ENCODE measurements at regions not wholly inside any gene's neighbourhood (a gene's known extent, or its start where the extent isn't known, plus 50 kb on each side); places are given as distances from the start of the nearest gene placed in this dataset.

DNA sequence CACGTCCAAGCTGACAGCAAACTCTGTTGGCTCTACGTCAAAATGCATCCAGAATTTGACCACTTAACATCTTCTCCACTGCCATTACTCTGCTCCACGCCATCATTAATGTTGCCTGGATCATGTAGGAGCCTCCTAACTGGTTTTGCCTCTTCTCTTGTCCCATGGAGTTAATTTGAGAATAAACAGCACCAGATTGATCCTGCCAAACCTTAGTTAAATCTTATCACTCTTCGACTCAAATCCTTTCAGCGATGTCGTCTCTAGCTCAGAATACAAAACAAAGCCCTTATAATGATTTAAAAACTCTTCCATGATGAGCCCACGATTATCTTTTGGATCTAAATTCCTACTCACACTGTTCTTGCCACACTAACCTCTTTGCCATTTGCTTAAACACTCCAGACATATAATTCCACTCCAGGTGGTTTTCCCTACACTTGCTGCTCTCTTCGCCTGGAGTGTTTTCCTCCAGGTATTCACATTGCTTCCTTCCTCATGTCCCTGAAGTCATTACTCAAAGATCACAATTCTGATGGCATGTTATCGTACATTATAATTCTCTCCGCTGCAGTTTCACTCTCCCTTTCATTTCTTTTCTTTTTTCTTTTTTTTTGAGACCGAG is 90.7 kb upstream of the KCNK2 start:
- TF ChIP-seq, protein P1, sequence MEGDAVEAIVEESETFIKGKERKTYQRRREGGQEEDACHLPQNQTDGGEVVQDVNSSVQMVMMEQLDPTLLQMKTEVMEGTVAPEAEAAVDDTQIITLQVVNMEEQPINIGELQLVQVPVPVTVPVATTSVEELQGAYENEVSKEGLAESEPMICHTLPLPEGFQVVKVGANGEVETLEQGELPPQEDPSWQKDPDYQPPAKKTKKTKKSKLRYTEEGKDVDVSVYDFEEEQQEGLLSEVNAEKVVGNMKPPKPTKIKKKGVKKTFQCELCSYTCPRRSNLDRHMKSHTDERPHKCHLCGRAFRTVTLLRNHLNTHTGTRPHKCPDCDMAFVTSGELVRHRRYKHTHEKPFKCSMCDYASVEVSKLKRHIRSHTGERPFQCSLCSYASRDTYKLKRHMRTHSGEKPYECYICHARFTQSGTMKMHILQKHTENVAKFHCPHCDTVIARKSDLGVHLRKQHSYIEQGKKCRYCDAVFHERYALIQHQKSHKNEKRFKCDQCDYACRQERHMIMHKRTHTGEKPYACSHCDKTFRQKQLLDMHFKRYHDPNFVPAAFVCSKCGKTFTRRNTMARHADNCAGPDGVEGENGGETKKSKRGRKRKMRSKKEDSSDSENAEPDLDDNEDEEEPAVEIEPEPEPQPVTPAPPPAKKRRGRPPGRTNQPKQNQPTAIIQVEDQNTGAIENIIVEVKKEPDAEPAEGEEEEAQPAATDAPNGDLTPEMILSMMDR (IDR thresholded peaks at IDR 0.05) = no peak
- TF ChIP-seq POLR2A (IDR thresholded peaks at IDR 0.05) = no peak
